ENCODE measurements at regions not wholly inside any gene's neighbourhood (a gene's known extent, or its start where the extent isn't known, plus 50 kb on each side); places are given as distances from the start of the nearest gene placed in this dataset.

GRCh38 chr2:186105016-186105724 lies 366.6 kb downstream of the FSIP2 start:
- DNase-seq, result no peak
- no peaks in the 10 kb centered on the region for H3K4me1 ChIP-seq
- intact Hi-C loops (cut with DNase I), result no loop called here
- no peak overlapping the region for H3K27ac ChIP-seq
- no peaks in the 10 kb centered on the region for H3K36me3 ChIP-seq
- no peaks in the 10 kb centered on the region for H3K9me3 ChIP-seq
- H3K4me3 ChIP-seq, result no peak overlapping the region
- no peaks in the 10 kb centered on the region for H3K27me3 ChIP-seq
- TF ChIP-seq CTCF (IDR thresholded peaks at IDR 0.05) (no peak), POLR2A (IDR thresholded peaks at IDR 0.05) (no peak)
- 100% methylated on average over 1 of the region's 1 CpG for WGBS, 2 donors

- TF ChIP-seq CTCF (IDR thresholded peaks at IDR 0.05) (no peak), POLR2A (IDR thresholded peaks at IDR 0.05) (no peak)
- WGBS, 2 donors, result 90 to 97% methylated on average over 1 of the region's 1 CpG
- no peak overlapping the region for H3K4me3 ChIP-seq
- H3K27me3 ChIP-seq, result no peaks in the 10 kb centered on the region
- H3K9me3 ChIP-seq, result no peaks in the 10 kb centered on the region
- no peaks in the 10 kb centered on the region for H3K36me3 ChIP-seq
- intact Hi-C loops (cut with DNase I), result no loop called here
- H3K4me1 ChIP-seq, result no peaks in the 10 kb centered on the region
- no peak for DNase-seq
- H3K27ac ChIP-seq, result no peak overlapping the region
Measured at GRCh38 chr2:186108470-186108869, 369.9 kb downstream of the FSIP2 start.

GRCh38 chr2:186113284-186113683 lies 372.8 kb upstream of the ZC3H15 start:
- Histone ChIP-seq H3K4me1 (no peaks in the 10 kb centered on the region), H3K36me3 (no peaks in the 10 kb centered on the region), H3K4me3 (no peak overlapping the region), H3K27ac (no peak overlapping the region), H3K9me3 (no peaks in the 10 kb centered on the region), H3K27me3 (no peaks in the 10 kb centered on the region)
- TF ChIP-seq CTCF (IDR thresholded peaks at IDR 0.05) (no peak), POLR2A (IDR thresholded peaks at IDR 0.05) (no peak)
- WGBS, 2 donors, result 90 to 95% methylated on average over 2 of the region's 2 CpGs
- intact Hi-C loops (cut with DNase I), result no loop called here
- no peak for DNase-seq

DNA sequence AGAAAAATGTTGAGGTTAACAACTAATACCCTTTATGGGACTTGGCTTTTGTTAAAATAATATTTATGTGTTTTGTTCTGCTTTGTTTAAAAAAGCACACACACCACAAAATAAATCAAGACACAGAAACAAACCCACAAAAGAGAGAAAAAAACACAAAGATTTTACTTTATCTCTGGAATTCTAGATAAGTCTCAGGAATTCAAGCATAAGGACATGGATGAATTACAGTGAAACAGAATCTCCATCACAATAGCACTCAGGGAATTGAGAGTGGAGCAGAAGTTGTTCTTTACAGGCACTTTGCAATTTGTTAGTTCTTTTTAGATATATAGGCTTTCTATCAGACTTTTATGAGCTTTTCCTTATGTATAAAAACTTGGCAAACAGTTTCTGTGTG lies 360.9 kb upstream of the ZC3H15 start:
- Histone ChIP-seq H3K36me3 (no peaks in the 10 kb centered on the region), H3K9me3 (no peaks in the 10 kb centered on the region), H3K27ac (no peak overlapping the region), H3K4me1 (peaks cover 0 to 2% (median 0%) of the 10 kb centered on the region in 3 donors), H3K27me3 (no peaks in the 10 kb centered on the region), H3K4me3 (no peak overlapping the region)
- no peak for TF ChIP-seq CTCF (IDR thresholded peaks at IDR 0.05)
- no peak for TF ChIP-seq POLR2A (IDR thresholded peaks at IDR 0.05)
- intact Hi-C loops (cut with DNase I), result no loop called here
- no peak for DNase-seq

GRCh38 chr2:186125625-186126024 lies 360.4 kb upstream of the ZC3H15 start:
- Histone ChIP-seq H3K36me3 (no peaks in the 10 kb centered on the region), H3K4me1 (peaks cover 0 to 5% (median 0%) of the 10 kb centered on the region in 3 donors), H3K9me3 (no peaks in the 10 kb centered on the region), H3K4me3 (no peak overlapping the region), H3K27me3 (no peaks in the 10 kb centered on the region), H3K27ac (no peak overlapping the region)
- intact Hi-C loops (cut with DNase I), result no loop called here
- 45 to 50% methylated on average over 1 of the region's 1 CpG for WGBS, 2 donors
- DNase-seq, result no peak
- TF ChIP-seq CTCF (IDR thresholded peaks at IDR 0.05), result no peak
- no peak for TF ChIP-seq POLR2A (IDR thresholded peaks at IDR 0.05)

Data from esophagus squamous epithelium (tissue), 5 donors.